ENCODE measurements at regions not wholly inside any gene's neighbourhood (a gene's known extent, or its start where the extent isn't known, plus 50 kb on each side); places are given as distances from the start of the nearest gene placed in this dataset.

GRCh38 chr5:126178521-126178920 lies 244.7 kb upstream of the GRAMD2B start:
- no peak for TF ChIP-seq CTCF (IDR thresholded peaks at IDR 0.05)
- no peak for TF ChIP-seq POLR2AphosphoS5 (IDR thresholded peaks at IDR 0.05; ENCODE audit: low read depth, low read length)
- TF ChIP-seq SIN3A (IDR thresholded peaks at IDR 0.05; ENCODE audit: borderline replicate concordance, insufficient read depth, low read depth, low read length) = no peak
